ENCODE measurements at regions not wholly inside any gene's neighbourhood (a gene's known extent, or its start where the extent isn't known, plus 50 kb on each side); places are given as distances from the start of the nearest gene placed in this dataset.
"Not testable (repeated sequence)": the region's sequence is repeated elsewhere in the genome, so short reads cannot be mapped to it uniquely, and the experiment has no call there.

DNA sequence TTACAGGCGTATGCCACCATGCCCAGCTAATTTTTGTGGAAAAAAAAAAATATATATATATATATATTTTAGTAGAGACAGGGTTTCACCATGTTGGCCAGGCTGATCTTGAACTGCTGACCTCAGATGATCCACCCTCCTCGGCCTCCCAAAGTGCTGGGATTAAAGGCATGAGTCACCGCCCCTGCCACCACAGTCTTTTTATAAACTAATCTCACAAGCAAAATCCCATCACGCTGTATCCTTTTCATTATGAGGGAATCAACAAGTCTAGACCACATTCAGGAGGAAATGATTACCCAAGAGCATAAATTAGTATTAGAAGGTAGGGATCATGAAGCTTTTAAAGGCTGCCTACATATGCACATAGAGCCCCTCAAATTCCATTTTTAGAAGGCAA lies 210.6 kb upstream of the NBEA start:
- no peak for DNase-seq

- no peak for DNase-seq
These were observed 208.3 kb upstream of the NBEA start for GRCh38 chr13:34733721-34734120.

GRCh38 chr13:34734932-34735331 lies 207.1 kb upstream of the NBEA start:
- DNase-seq = no peak

- no peak for DNase-seq
These were observed 203.6 kb upstream of the NBEA start for GRCh38 chr13:34738254-34738992.

DNA sequence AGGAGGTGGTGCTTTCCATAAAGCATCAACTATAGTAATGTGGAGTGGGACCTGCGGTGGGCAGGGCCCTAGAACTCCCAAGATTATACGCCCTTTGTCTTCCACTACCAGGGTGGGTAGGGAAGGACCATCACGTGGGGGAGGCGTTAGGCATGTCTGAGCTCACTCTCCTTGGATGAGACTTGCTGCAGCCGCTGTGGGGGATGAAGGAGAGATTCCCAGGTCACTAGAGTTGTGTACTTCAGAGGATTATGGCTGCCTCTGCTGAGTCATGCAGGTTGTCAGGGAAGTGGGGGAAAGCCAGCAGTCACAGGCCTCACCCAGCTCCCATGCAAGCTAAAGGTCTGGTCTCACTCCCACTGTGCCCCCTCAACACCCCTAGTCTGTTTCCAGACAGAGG lies 195.0 kb upstream of the NBEA start:
- not testable (repeated sequence) for DNase-seq

DNA sequence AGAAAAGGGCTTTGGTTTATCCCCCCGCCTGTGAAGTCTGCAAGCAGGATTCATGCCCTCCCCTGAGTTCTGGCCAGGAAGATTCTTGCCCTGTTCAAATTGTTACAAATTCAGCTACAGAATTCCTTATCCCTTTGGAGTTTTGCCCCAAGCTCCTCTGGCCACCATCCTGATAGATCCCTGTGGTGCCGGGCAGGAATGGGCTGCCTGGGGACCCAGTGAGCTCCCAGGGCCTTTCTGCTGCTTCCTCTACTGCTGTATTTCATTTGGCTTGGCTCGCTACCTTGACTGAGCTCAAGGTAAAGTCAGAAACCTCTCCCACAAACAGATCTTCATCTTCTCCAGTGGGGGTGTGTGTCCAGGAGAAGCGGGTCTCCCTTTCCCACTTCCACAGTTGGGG lies 194.6 kb upstream of the NBEA start:
- DNase-seq = no peak

GRCh38 chr13:34748073-34748472 lies 194.0 kb upstream of the NBEA start:
- DNase-seq = no peak

GRCh38 chr13:34748596-34748995 lies 193.5 kb upstream of the NBEA start:
- DNase-seq = no peak

GRCh38 chr13:34749046-34749445 lies 193.0 kb upstream of the NBEA start:
- DNase-seq = no peak

DNA sequence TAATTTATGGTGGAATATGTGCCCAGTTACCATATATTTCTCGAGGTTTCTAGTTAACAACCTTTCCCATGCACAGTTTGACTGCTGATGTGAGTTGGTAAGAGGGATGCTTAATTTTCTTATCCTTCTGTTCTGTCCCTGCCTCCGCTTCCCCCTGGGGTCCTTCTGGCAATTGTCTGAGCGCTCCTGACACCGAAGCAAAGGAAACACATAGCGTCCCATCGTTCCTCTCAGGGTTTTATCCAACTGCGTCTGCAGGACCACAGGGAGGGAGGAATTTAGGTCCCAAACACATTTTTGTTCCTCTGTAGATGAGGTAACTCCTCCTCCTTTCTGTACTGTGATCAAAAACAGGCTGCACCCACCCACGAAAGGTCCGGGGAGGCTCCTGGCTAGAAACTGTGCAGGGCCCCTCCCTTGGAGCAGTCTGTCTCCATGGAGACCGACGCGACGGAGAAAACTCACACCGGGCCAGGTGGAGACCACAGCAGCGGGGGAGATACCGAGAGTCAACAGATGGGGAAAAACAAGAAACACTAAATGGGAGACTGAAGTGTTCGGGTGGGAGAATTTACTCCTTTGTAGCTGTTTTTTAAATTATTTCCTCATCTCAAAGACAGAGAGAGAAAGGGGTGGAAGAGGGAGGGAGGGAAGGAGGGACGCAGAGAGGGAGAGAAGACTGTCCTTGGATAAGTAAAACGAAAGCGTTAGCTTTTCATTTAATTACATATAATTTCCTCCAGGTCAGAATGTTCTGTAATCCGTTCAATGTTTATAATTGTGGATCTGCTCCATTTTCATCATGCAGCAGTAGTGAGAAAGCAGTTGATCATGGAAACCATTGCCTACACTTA lies 191.8 kb upstream of the NBEA start:
- no peak for DNase-seq

DNA sequence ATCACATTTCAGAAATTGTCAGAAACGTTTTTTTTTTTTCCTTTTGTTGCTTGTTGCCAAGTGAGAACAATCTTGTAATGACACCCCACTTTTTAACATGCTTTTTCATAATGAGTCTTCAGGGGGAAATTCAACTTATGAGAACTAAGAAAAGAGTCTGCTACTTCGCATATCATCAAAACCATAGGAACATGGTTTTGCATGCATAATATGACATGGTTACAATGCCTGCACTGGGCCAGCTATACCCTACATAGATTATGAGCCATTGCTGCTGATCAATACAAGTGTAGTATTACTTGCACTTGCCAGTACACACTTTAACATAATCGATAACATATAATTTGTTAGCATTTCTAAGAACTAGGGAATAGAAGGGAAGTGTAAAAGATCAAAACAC lies 191.0 kb upstream of the NBEA start:
- no peak for DNase-seq

GRCh38 chr13:34751492-34751891 lies 190.6 kb upstream of the NBEA start:
- no peak for DNase-seq

DNA sequence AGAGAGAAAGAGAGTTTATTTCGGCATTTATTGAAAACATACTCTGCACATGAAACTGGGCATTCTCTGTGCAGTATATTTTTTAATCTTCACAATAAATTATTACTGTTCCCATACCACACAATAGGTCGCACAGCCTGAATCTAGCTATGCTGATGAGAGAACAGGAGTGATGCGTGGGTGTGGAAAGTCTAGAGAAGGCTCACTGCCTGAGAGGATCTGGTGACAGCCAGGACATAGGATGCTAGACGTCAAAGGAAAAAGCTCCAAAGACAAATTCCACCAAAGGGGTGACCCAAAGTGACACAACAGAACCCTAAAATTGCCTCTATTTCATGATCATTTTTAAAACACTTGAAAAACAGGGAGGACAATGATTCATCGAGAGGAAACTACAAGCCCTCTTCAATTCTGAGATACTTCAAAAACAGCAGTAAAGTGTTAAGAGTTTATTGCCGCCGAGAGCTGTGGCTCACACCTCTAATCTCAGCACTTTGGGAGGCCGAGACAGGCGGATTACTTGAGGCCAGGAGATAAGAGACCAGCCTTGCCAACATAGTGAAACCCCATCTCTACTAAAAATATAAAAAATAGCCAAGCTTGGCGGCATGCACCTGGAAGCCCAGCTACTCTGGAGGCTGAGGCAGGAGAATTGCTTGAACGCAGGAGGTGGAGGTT lies 189.6 kb upstream of the NBEA start:
- no peak for DNase-seq

DNA sequence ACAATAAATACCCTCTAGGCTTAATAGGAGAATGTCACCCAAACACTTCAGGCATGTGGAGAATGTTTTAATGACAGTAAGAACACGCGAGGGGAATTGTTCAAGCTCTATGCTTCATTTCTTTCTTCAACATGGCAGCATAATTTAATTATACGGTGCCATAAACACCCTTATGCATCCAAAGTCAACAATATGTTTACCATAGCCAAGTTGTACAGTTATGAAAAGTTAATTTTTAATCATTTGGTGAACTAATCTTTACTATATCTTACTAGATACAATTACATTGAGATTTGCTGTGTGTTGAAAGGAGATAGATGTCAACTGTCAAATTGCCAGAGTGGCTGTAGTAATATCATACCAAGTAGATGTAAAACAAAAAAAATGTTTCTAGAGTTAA lies 185.9 kb upstream of the NBEA start:
- DNase-seq = no peak

DNA sequence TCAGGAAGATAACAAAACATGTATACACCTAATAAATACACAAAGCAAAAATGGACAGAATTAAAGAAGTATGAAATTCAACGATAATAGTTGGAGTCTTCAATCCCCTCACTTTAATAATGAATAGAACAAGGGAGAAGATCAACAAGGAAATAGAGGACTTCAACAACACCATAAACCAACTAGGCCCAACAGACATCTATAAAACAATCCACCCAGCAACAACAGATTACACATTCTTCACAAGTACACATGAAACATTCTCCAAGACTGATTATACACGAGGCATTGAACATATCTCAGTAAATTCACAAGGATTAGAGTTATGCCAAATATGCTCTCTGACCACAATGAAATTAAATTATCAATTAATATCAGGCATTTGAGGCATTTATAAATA lies 185.5 kb upstream of the NBEA start:
- DNase-seq = no peak

- DNase-seq = no peak
These were observed 184.6 kb upstream of the NBEA start for GRCh38 chr13:34757441-34757840.

GRCh38 chr13:34758628-34759027 lies 183.4 kb upstream of the NBEA start:
- no peak for DNase-seq

- no peak for DNase-seq
These were observed 179.8 kb upstream of the NBEA start for GRCh38 chr13:34762312-34762711.

DNA sequence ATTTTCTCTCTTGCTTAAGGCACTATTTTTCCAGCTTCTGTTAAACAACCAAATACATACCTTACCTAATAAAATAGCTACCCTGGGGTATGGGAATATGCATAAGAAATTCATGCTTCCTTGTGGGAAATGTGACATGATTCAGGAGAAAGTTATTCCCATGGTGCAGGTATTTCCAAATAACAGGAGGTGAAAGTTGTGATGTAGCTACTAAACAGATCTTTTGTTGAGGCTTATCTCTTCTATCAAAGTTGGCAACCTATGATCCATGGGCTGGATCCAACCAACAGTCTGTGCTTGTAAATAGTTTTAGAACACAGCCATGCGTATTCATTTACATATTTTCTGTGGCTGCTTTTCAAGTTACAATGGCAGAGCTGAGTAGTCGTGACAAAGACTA lies 177.8 kb upstream of the NBEA start:
- no peak for DNase-seq

DNA sequence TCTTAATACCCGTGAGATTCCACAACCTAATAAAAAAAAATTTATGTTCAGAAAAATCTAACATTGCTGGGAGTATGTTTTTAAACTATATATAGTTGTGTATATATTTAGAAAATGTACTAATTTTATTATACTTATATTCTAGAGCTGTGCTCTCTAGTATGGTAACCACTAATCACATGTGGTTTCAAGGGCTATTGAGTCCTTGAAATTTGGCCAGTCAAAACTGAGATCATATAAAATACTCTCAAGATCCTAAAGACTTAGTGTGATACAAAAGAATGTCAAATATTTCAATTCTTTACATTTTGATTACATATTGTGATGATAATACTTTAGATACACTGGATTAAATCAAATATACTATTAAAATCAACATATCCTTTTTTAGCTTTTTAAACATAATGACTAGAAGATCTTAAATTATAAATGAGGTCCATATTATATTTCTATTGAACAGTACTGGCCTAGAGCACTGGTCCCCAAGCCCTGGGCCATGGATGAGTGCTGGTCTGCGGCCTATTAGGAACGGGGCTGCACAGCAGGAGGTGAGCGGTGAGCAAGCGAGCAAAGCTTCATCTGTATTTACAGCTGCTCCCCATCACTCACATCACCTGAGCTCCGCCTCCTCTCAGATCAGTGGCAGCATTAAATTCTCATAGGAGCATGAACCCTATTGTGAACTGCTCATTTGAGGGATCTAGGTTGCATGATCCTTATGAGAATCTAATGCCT lies 176.5 kb upstream of the NBEA start:
- DNase-seq = no peak

DNA sequence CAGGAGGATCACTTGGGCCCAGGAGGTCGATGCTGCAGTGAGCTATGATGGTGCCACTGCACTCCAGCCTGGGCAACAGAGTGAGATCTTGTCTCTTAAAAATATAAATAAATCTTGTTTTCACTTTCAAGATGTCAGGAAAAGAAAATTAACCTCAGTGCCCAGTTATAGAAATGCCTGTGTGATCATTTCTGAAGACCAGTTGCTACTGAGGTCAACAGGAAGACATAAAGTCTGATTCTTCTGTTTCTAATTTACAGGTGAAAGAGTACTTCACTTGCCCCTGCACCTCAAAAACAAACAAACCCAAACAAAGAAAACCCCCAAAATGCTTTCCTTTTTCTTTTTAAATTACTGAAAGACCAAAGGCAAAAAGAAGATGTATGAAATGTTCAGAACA lies 174.3 kb upstream of the NBEA start:
- DNase-seq = no peak

DNA sequence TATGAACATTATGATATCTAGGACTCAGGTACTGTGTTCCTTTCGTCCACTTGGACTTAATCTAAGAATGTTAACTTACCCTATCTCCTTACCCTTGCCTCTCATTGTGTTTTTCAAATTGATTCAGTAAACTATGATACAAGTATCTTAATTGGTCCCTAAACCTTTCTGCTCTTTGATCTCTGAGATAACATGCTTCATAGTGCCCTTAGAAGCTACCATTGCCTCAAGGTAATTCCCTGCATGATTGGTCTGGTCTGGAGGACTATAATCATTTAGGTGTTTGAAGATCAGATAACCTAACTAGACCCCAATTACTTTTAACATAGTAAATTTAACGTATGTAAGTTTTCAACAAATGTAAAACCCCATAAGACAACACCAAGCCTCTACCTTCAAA lies 169.9 kb upstream of the NBEA start:
- DNase-seq = no peak

DNA sequence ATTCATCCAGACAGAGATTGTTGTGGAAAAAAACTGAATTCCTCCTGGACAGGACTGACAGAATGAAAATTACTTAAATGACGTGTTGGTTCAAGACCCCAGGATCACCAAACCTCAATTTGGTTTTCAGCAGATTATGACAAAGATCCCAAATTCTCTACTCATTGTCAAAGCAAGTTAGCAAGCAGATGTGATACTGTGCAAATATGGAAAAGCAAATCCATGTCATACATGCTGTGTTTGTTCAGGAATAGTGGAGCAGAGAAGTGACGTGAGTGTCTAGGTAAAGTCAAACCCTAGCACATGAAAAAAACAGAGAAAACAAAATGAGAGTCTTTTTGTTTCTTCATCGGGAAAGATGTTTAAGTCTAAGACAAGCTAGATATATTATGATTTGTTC lies 169.2 kb upstream of the NBEA start:
- DNase-seq = no peak
